Stimulated activated memory B cell treated with anti-CD40 and anti-IgM and Interleukin-4, amounts not matched to agents 10 μg/mL and 1 μg/mL and 100 μg/mL, for 72 hours (primary cell): ENCODE measurements at regions not wholly inside any gene's neighbourhood (a gene's known extent, or its start where the extent isn't known, plus 50 kb on each side); places are given as distances from the start of the nearest gene placed in this dataset.

Experiments
- ATAC-seq: fragments of 150-1000 bp; cut with Tn5 transposase; 2 replicates; pipeline ENCODE4 v1.10.0; 2021
- H3K27ac Mint-ChIP-seq: one replicate; pipeline ENCODE4 v1.8.0; 2022; ENCODE audit warnings: mild to moderate bottlenecking, mixed read lengths
- H3K27me3 Mint-ChIP-seq: one replicate; pipeline ENCODE4 v1.8.0; 2022; ENCODE audit warnings: mixed read lengths
- H3K36me3 Mint-ChIP-seq: one replicate; pipeline ENCODE4 v1.8.0; 2022; ENCODE audit warnings: mixed read lengths
- H3K4me1 Mint-ChIP-seq: one replicate; pipeline ENCODE4 v1.8.0; 2022; ENCODE audit warnings: mixed read lengths
- H3K4me3 Mint-ChIP-seq: one replicate; pipeline ENCODE4 v1.8.0; 2022; ENCODE audit warnings: mild to moderate bottlenecking, moderate library complexity, mixed read lengths
- H3K9me3 Mint-ChIP-seq: one replicate; pipeline ENCODE4 v1.8.0; 2022; ENCODE audit warnings: mixed read lengths

DNA sequence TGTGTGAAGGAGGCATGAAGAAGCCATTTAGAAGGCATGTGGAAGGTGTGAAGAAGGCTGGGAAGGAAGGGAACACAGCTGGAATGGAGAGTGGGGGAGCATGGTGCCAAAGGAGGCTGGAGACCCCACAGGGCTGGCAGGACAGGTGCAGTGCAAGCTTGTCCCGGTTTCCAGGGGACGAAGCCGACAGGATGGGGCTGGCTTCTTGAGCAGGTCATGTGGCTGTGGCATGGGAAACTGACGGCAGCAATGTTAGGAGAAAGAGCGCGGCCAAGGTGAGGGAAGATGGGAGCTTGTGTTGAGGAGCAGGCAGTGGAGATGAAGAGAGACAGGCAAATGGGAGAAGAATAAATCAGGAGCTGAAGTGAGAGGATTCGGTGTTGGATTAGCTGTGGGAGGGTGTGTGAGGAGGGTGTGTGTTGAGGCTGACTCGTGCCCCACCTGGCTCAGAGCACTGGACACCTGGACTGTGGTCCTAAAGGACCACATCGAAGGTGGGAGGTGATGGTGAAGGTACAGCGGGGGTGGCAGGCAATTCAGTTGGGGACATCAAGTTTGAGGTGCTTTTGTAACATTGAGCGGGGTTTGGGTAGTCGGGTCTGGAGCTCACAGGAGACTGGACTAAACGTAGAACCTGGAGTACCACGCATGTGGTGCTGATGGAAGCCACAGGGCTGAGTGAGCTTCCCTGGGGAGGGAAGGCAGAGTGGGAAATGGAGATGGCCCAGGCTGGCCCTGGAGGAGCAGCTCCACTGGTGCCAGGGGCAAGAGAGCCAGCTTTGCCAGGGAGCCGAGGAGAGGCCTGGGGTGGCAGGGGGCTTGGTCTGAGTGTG is 165.6 kb upstream of the HDAC4 start:
- Mint-ChIP-seq H3K9me3 (no peaks in the 10 kb centered on the region), H3K27me3 (no peaks in the 10 kb centered on the region), H3K4me3 (no peak overlapping the region), H3K27ac (no peak overlapping the region), H3K4me1 (no peaks in the 10 kb centered on the region), H3K36me3 (no peaks in the 10 kb centered on the region)
- no peak for ATAC-seq

DNA sequence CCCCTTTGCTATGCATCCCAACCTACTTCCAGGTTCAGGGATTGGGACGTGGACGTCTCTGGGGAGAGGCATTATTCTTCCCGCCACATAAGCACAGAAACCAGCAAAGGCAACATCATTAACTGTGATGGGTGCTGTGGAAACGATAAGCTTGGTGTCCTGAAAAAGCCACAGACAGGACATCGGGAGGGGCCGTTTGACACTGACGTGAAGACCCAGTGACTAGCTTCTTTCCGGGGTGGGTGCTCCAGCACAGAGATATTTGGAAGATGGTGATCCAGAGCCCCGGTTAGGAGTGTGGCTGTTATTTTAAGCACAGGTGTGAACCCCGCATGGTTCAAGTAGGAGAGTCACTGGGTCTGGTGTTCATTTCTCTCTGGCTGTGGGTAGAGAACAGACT is 163.8 kb upstream of the HDAC4 start:
- no peaks in the 10 kb centered on the region for H3K36me3 Mint-ChIP-seq
- peaks cover under 1% of the 10 kb centered on the region for H3K27me3 Mint-ChIP-seq
- no peak overlapping the region for H3K4me3 Mint-ChIP-seq
- H3K4me1 Mint-ChIP-seq: no peaks in the 10 kb centered on the region
- H3K27ac Mint-ChIP-seq: no peak overlapping the region
- H3K9me3 Mint-ChIP-seq: no peaks in the 10 kb centered on the region
- ATAC-seq: no peak

DNA sequence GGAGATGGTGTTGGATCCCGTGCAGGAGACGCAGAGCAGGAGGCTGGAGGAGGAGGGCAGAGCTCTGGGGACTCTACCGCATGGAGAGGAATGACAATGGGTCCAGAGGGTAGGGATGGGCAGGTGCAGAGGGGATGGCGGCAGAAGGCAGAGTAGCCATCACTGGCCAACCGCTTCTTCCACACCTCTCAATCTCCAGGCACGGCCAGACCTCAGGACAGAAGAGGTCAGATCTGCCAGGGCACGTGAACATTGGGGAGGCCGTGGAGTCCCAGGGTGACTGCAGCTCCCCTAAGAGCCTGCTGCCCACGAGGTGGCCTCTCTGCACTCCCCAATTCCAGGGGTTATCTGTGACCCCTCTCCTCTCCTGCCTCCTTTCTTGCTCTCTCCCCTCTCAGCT is 162.7 kb upstream of the HDAC4 start:
- H3K9me3 Mint-ChIP-seq: no peaks in the 10 kb centered on the region
- peaks cover 11% of the 10 kb centered on the region for H3K27me3 Mint-ChIP-seq
- ATAC-seq: no peak
- H3K27ac Mint-ChIP-seq: no peak overlapping the region
- no peaks in the 10 kb centered on the region for H3K4me1 Mint-ChIP-seq
- no peak overlapping the region for H3K4me3 Mint-ChIP-seq
- H3K36me3 Mint-ChIP-seq: no peaks in the 10 kb centered on the region

DNA sequence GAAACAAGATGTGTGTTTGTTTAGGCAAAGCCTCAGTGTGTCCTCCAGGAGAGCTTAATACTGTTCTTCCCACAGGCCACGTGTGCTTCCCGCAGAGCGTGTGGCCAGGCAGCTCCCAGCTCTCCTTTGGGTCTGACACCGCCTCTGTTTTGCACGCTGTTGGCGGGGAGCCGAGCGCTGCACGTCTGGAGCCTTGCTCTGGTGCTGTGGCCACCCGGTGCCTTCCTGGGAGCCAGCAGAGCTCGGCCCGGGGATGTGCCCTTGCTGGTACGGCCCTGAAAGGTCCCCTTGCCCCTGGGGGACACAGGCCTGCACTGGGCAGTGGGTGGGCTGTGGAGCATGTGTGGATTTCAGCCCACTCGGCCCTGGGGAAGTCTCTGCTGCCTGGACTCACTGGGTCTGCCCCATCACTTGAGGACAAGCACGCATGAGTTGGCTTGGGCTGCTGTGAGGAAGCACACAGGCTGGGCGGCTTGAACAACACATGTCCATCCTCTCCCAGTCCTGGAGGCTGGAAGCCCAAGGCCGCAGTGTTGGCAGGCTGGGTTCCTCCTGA is 160.7 kb upstream of the HDAC4 start:
- no peak overlapping the region for H3K4me3 Mint-ChIP-seq
- no peaks in the 10 kb centered on the region for H3K36me3 Mint-ChIP-seq
- peaks cover 12% of the 10 kb centered on the region for H3K27me3 Mint-ChIP-seq
- no peaks in the 10 kb centered on the region for H3K9me3 Mint-ChIP-seq
- ATAC-seq: no peak
- no peaks in the 10 kb centered on the region for H3K4me1 Mint-ChIP-seq
- H3K27ac Mint-ChIP-seq: no peak overlapping the region

DNA sequence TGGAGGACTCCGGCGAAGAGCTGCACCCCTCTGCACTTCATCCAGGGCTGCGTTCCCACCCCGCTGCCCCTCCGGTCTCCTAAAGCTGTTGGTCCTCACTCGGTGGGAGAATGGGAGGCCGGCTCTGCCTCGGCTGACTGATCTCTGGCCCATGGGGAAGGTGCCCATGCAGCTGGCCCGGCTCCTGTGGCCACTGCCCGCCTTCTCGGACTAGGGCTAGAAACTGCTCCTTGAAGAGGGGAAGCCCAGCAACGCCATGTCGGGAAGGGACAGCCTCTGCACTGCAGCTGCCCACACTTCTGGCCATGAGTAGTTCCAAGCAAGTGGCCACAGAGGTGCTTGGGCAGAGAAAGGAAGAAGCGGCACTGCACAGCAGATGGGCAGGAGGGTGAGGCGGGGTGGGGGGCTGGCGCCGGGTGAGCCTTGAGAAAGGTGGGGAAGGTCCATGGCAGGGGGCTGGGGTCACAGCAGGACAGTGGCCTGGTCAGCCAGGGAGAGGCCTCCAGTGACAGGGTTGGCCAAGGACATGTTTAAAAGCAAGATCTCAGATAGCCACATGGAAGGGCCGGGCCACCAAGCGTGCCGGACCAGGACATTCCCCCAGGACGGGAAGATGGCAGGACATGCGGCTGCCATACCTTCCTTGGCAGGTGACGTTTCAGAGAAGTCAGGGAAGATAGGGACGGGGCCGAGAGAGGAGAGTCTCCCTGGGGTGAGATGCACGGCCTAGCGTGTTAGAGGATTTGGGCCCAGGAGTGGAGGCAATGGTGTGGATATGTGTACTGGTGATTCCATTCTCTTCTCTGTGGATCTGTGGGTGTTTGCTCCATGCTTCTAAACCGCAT is 158.8 kb upstream of the HDAC4 start:
- Mint-ChIP-seq H3K36me3 (no peaks in the 10 kb centered on the region), H3K4me1 (no peaks in the 10 kb centered on the region), H3K4me3 (no peak overlapping the region), H3K27ac (no peak overlapping the region), H3K27me3 (peaks cover 12% of the 10 kb centered on the region), H3K9me3 (no peaks in the 10 kb centered on the region)
- ATAC-seq: no peak

DNA sequence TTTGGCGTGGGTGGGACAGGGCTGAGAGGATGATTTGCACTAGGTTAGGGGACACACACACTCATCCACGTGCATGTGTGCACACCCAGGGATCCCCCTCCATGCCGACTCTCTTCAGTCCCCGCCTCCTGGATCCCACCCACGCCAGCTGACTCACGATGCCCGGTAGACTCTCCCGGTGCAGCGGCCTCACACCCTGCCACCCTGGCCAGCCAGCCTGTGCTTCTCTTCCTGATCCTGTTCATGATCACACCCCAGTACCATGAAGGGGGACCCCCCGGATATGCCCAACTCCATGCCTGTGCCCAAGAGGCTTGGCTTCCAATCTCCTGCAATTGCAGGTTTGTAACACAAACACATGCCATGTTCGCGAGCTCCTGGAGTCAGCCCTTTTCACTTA is 157.8 kb upstream of the HDAC4 start:
- H3K36me3 Mint-ChIP-seq: no peaks in the 10 kb centered on the region

DNA sequence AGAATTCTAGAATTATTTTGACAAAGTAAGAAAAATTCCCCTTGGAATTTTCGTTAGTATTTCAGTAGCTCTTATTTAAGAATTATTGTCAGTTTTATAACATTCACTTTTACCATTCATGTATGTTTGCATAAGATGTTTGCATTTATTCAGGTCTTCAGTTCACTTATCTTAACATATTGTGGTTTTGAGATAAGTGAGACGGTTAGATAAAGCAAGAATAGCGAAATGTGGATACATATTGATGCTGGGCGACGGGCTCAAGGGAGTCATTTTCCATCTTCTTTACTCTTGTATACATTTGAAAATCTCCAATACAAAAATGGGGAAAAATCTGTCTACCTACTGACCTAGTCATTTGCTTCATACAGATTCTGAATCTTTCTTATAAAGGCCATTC is 156.7 kb upstream of the HDAC4 start:
- ATAC-seq: no peak
- Mint-ChIP-seq H3K27ac (no peak overlapping the region), H3K4me3 (no peak overlapping the region), H3K4me1 (no peaks in the 10 kb centered on the region), H3K36me3 (no peaks in the 10 kb centered on the region), H3K9me3 (no peaks in the 10 kb centered on the region), H3K27me3 (peaks cover 21% of the 10 kb centered on the region)

More for the DNA sequence above, 157.8 kb upstream of the HDAC4 start:
- Mint-ChIP-seq H3K4me3 (no peak overlapping the region), H3K9me3 (no peaks in the 10 kb centered on the region), H3K4me1 (no peaks in the 10 kb centered on the region), H3K27ac (no peak overlapping the region), H3K27me3 (peaks cover 12% of the 10 kb centered on the region)
- no peak for ATAC-seq

DNA sequence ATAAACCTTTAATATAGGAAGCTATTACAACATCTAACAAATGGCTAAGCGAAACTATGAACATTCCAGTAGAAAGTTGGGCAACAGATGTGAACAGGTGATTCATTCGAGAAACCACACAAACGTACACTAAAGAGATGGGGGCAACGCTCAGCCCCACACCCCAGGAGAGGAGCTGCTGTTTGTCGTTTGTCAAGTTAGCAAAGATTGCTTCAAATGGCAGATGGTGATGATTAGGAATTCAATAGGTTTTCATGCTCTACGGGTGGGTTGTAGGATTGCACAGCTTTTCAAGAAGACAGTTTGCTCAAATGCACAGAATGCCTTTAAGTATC is 154.7 kb upstream of the HDAC4 start:
- Mint-ChIP-seq H3K36me3 (no peaks in the 10 kb centered on the region), H3K9me3 (no peaks in the 10 kb centered on the region), H3K4me3 (no peak overlapping the region), H3K27ac (no peak overlapping the region), H3K4me1 (no peaks in the 10 kb centered on the region), H3K27me3 (peaks cover 21% of the 10 kb centered on the region)
- no peak for ATAC-seq

DNA sequence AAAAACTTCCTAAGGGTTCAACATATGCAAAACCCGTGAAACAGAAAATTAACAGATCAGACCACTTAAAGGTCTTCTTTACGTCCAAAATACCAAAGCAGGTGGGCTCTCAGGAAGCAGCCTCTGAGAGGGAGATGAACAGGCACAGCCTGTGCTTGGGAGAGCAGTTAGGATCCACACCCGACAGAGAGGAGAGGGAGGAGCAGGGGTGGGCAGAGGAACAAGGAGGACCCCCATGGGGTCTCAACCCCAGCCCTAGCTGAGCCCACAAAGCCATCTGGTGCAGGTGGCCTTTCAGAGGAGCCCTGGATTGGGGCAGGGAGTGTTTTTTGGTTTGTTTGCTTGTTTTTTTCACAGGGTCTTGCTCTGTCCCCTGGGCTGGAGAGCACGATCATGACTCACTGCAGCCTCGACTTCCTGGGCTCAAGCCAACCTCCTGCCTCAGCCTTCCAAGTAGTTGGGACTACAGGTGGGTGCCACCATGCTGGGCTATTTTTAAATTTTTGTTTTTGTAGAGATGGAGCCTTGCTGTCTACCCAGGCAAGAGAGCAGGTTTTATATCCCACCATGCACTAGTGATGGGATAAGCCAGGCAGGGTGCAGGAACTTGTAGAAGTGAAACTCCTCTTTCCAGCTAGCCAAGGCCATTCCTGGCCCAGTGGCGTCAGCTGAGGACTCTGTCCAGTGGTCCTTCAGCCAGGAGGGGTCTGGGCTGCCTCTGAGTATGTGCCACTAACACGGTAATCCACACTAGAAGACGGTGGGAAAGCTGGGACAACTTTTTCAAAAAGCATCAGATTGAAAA is 154.1 kb upstream of the HDAC4 start:
- ATAC-seq: no peak
- Mint-ChIP-seq H3K4me3 (no peak overlapping the region), H3K4me1 (no peaks in the 10 kb centered on the region), H3K27ac (no peak overlapping the region), H3K9me3 (no peaks in the 10 kb centered on the region), H3K27me3 (peaks cover 21% of the 10 kb centered on the region), H3K36me3 (no peaks in the 10 kb centered on the region)

DNA sequence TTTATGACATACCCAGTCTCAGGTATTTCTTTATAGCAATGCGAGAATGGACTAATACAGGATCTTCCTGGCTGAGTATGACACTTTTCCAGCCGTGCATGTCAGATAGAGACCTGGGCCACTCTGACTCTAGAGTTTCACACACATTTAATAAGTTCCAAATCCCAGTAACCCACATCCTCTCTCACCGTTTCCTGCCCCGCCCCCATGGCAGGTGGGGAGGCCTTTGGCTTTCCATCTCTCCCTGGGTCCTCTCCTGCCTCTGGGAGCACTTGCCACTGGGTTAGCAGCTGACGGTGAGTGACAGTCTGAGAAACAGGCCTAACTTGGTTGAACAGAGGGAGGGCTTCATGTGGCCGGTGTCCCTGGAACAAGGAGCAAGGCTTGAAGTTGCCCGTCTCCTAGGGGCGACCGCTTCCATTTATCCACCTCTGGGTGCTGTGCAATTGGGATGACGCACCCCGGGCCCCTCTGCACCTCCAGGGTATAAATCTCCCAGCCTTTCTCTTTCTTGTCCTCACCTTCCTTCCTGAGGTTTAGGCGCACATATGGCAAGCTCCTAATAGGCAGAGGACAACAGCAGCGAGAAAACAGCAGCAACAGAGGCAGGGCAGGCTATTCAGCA is 152.7 kb upstream of the HDAC4 start:
- H3K4me3 Mint-ChIP-seq: no peak overlapping the region
- no peaks in the 10 kb centered on the region for H3K4me1 Mint-ChIP-seq
- no peak for ATAC-seq
- no peak overlapping the region for H3K27ac Mint-ChIP-seq
- H3K27me3 Mint-ChIP-seq: peaks cover 24% of the 10 kb centered on the region
- no peaks in the 10 kb centered on the region for H3K9me3 Mint-ChIP-seq
- H3K36me3 Mint-ChIP-seq: no peaks in the 10 kb centered on the region

DNA sequence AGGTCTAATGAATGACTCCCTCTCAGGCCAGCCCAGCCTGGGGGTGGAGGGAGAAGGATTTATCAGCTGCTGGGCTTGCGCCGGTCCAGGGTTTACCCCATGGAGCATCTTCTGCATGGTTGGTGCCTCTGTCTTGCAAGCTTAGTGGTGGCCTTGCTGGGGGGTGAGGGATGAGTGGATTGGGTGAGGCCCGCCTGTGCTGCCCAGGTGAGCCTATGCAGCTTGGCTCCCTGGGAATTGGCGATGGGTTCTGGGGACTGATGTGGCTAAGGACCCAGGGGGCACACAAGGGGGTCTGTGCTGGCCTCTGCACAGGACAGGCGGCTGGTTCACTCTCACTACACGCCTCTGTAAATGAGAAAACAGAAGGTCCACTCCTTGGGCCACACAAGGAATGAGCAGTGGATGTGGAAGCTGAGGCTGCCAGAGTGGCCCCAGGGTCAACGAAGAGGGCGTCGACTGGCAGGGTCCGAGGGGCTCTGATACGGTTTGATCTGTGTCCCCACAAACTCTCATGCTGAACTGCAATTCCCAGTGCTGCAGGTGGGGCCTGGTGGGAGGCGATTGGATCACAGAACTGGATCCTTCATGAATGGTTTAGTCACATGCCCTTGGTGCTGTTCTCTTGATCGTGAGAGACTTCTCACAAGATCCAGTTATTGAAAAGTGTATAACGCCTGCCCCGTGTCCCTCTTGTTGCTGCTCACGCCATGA is 151.6 kb upstream of the HDAC4 start:
- H3K4me1 Mint-ChIP-seq: no peaks in the 10 kb centered on the region

DNA sequence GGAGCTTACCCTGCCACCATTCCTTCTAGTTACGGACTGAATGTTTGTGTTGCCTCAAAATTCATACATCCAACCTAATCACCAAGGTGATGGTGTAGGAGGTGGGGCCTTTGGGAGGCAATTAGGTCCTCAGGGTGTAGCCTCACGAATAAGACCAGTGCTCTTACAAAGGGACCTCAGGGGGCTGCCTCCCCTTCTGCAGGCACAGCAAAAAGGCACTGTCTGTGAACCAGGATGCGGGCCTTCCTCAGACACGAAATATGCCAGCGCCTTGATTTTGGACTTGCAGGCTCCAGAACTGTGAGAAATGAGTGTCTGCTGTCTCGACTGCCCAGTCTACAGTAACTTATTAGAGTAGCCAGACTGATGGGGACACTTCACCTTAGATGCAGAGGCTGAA is 150.4 kb upstream of the HDAC4 start:
- H3K27ac Mint-ChIP-seq: no peak overlapping the region
- peaks cover 1% of the 10 kb centered on the region for H3K4me1 Mint-ChIP-seq
- no peaks in the 10 kb centered on the region for H3K36me3 Mint-ChIP-seq
- ATAC-seq: no peak
- peaks cover 36% of the 10 kb centered on the region for H3K27me3 Mint-ChIP-seq
- no peaks in the 10 kb centered on the region for H3K9me3 Mint-ChIP-seq
- H3K4me3 Mint-ChIP-seq: no peak overlapping the region

More for the DNA sequence above, 151.6 kb upstream of the HDAC4 start:
- no peak overlapping the region for H3K27ac Mint-ChIP-seq
- no peaks in the 10 kb centered on the region for H3K36me3 Mint-ChIP-seq
- ATAC-seq: no peak
- H3K4me3 Mint-ChIP-seq: no peak overlapping the region
- H3K9me3 Mint-ChIP-seq: no peaks in the 10 kb centered on the region
- peaks cover 28% of the 10 kb centered on the region for H3K27me3 Mint-ChIP-seq

DNA sequence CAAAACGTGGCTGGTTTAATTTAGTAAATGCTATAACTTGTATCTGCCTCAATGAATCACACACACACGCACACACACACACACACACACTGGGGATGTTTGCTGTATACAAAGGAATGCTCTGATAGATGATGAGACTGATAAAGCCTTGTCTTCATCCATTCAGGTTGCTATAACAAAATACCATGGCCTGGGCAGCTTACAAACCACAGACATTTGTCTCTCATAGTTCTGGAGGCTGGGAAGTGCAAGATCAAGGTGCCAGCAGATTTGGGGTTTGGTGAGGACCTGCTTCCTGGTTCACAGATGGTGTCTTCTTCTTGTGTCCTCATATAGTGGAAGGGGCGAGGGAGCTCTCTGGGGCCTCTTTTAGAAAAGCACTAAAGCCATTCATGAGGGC is 149.5 kb upstream of the HDAC4 start:
- no peaks in the 10 kb centered on the region for H3K9me3 Mint-ChIP-seq
- H3K36me3 Mint-ChIP-seq: no peaks in the 10 kb centered on the region
- H3K4me3 Mint-ChIP-seq: no peak overlapping the region
- no peak for ATAC-seq
- no peak overlapping the region for H3K27ac Mint-ChIP-seq
- peaks cover 45% of the 10 kb centered on the region for H3K27me3 Mint-ChIP-seq
- H3K4me1 Mint-ChIP-seq: peaks cover 10% of the 10 kb centered on the region

DNA sequence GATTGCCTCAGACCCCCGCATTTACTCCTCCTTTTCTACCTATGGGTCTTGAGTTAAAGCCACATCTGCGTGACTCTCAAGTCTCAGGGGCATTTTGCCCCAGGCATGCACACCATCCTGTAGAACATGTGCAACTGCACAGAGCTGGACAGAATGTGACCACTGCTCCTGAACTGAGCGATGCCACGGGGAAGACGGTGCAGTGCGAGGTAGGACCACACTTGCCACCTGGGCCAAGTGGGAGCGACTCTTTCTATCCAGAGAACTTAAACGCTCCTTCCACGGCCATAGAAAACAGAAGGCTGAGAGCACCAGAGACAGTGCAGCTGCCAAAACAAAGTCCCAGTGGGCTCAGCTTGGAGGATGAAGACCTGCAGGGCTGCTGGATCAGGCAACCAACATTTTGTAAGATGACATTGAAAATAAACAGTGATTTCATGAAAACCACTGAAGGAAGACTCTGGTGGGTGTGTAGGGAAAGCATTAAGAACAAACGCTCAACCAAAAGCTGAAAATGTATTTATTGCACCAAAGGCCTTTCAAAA is 149.0 kb upstream of the HDAC4 start:
- no peak for ATAC-seq
- Mint-ChIP-seq H3K27ac (no peak overlapping the region), H3K4me1 (peaks cover 15% of the 10 kb centered on the region), H3K9me3 (no peaks in the 10 kb centered on the region), H3K36me3 (no peaks in the 10 kb centered on the region), H3K4me3 (no peak overlapping the region), H3K27me3 (peaks cover 51% of the 10 kb centered on the region)
